GM19438 (cell line): ENCODE measurements at regions not wholly inside any gene's neighbourhood (a gene's known extent, or its start where the extent isn't known, plus 50 kb on each side); places are given as distances from the start of the nearest gene placed in this dataset.

ENCODE experiments used
- ATAC-seq: cut with Tn5 transposase; IDR thresholded peaks from one replicate; pipeline ENCODE4 v1.9.1; 2021; ENCODE audit warnings: low read depth; ENCODE audit not compliant: unreplicated experiment

DNA sequence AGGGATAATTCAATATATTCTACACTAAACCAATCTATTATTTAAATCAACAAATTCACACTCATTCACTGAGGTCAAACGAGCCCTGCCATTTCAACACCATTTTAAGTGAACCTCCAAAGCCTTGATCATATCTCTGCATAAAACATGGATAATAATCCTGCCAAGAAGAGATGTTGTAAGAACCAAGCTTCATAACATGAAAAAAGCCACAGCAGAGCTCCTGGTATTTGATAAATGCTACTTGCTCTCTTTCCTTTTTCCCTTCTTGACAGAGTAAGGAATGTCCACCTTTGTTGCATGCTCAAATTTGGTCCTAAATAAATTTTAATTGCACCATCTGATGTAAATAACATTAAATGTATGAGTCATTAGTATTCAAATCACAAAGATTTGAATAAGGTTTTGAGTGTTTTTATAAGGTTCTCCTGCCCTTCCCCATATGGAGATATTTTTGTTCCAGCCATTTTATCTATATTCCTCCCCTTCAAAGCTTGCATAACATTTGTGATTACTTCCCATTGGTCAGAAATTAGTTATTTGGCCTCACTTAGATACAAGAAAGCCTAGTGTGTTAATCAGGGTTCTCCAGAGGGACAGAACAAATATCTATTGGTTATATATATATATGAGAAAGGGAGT, 318.8 kb downstream of the RND3 start:
- no peak for ATAC-seq

DNA sequence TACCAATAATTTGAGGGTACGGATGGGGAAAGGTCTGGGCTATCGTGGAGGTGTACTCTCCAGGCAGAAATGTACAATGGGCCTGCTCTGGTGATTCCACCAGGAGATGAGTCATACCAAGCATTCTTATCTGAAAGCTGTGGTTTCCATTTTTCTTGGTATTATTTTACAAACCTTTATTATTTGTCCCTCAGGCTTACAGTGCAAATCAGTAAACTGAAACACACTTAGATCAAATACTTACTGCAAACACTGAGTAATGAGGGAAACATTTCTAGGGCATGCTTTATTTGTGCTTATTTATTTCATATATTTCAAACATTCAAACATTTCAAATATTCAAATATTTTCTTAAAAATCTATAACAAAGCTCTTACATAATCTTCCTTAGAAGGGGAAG, 319.8 kb downstream of the RND3 start:
- peak; percentile 93 for ATAC-seq

DNA sequence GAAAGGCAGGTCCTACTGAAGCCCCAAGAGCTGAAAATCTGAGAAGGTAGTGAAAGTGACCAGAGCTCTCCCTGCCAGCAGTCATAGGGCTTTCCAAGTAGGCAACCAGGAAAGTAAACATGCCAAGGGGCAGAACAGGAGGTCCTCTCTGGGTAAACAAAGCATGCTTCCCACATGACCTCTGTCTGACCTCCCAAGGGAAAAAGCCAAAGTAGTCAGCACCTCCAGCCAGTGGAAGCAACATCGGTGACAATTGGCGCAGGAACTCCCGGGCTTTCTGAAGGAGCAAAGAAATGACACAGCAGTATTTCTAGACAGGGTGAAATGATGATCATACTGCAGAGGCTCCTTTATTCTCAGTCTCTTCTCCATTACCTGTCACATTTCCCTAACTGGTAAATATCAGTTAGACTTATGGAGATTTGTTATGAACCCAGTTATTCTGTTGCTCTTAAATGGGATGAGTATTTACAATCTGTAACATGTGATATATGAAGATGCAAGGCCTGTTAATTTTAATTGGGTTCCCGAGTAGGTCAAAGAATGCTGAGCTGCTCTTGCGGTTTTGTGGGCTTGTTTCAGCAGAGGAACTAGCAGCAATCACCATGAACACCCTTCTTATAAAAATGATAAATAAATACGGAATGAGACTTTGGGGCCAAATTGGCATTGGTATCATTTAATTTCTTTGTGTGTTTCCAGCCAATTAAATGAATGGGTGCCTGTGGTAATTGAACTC, 321.0 kb downstream of the RND3 start:
- ATAC-seq: no peak

DNA sequence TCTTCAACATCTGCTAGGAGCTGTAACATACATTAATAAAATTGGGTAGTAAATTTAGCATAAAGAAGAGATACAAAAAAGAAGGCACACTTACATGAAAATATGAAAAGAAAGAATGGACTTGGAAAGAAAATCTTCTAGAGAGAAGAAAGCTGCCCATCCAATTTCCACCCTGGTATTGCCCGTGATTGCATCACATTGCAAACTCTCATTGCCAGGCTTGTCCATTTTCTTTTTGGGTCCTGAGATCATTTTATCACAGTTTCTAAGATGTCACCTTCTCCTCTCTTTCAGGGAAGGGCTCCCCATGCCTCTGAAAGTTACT, 321.5 kb downstream of the RND3 start:
- no peak for ATAC-seq

DNA sequence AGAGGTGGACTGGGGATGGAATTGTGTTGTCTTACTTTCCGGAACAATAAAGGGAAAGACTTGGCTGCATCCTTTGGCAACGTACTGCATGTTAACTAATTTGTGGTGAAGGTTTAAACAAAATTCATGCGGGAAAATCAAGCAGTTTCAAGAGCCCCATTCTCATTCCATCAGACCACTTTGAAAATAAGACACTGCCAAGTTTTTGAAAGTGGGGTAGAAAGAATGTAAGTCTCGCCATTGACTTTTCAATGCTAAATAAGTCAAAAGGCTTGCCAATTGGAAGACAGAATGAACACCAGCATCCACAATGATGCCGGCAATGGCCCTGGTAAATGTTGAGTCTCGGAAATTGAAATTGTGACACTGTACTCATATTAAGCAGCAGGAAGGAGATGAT, 322.0 kb downstream of the RND3 start:
- ATAC-seq: no peak

DNA sequence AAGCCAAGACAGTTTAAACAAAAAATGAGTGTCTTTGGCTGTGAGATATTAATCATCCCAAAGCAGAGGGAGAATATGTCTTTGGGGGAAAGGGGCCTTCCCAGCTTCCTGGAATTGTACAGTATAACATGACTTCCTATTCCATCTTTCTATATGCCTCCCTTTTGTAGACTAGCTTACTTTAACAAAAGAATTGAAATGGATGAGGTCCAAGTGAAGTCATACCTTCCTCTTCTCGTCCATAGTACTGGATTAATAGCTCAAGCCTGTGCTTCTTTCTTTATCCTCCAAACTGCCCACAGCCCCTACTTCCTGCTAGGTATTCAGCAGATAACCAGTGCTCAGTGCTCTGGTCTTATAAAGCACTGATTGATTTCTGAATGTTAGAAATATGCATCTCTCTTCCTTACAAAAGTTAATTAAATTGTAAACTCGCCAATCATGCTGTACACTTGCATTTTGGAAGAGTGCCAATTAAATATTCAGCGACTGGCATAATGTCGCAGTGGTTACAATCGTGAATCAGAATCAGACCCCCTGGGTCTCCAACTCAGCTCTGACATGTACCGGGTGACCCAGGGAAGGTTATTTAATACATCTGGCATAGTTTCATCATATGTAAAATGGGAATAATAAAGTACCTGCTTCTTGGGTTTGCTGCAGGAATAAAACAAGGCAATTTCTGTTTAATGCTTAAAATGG, 325.1 kb downstream of the RND3 start:
- ATAC-seq: no peak

DNA sequence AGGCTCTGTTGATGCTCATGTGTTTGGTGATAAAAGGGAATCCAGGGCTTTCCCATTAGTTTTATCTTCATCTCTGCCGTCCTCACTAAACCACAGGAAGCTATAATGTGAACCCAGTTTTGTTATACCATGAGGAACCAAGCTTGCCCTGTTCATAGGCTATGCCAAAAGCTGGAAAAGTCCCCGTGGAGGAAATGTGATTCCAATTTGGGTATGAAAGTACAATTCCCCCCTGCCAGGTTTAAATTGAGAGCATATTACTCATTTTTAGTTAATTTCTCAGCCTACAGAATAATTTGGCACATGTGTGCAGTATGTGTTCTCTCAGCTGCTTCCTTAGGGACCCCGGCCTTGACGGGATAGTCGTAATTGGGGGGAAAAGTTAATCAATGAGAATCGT, 327.4 kb downstream of the RND3 start:
- no peak for ATAC-seq

DNA sequence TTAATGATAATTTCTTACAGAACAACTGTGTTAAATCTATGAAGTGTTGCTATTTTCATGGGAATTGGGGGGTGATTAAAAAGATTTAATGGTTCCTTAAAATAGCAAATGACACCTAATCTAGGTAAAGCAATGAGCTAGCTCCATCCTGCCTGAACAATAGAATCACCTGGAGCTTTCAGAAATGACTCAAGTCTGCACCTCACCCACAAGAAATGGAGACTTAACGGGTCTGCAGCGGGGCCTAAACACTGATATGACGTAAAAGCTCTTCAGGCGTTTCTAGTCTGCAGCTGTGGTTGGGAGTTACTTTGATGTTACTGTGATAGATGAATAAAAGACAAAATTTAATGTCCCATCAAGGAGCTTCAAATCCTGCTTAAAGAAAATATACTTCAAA, 328.2 kb downstream of the RND3 start:
- ATAC-seq: no peak

DNA sequence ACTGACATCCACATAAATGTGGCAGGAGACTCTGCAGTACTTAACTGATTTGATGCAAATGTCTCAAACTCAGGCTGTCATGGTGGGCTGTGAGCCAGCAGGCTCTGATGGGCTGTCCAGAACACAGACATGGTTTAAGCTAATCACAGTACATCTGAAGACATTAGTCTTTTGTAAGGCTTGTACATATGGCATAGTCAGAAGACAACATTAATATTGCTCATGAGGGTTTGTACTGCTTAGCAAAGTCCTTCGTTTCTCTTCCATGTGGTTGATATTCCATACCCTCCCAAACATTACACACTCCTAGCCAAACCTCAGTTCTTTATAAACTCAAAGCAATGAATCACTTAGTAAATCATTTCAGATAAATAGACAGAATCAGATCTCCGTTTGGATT, 330.6 kb downstream of the RND3 start:
- no peak for ATAC-seq

DNA sequence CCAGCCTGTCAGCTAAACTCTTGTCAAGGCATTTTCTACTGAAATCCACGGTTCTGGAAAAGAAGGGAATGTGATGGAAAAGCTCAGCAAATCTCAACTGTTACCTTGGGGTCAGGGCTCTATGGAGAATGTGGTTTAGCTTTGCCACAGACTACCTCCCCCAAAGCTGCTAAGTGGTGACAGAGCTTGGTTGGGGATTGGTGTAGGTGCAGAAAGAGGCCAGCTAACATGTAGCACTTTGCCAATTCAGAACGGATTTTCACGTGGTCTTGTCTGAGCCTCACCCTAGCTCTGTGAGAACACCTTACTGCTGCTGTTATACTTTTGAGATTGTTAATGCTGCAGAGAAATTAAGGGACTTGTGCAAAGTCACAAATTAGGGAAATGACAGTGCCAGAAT, 331.1 kb downstream of the RND3 start:
- ATAC-seq: no peak

DNA sequence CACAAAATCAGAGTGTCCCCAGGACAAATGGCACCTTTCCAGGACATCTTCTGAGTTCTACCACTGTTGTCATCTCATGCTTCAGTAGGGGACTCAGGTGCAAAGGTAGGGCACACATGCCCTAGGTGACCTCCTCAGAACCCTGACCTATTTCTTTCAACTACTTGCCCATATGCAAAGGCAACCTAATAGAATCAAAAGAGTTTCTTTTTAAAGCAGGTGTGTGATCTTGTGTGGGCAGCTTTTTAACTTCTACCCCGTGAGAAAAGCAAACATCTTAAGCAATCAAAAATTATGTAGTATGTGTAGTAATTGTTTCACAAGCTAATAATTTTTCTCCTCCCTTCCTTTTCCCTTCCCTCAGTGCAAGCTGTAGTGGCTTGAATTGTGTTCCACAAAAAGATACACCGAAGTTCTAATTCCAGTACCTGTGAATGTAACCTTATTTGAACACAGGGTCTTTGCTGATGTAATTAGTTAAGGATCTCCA, 333.1 kb downstream of the RND3 start:
- ATAC-seq: no peak

DNA sequence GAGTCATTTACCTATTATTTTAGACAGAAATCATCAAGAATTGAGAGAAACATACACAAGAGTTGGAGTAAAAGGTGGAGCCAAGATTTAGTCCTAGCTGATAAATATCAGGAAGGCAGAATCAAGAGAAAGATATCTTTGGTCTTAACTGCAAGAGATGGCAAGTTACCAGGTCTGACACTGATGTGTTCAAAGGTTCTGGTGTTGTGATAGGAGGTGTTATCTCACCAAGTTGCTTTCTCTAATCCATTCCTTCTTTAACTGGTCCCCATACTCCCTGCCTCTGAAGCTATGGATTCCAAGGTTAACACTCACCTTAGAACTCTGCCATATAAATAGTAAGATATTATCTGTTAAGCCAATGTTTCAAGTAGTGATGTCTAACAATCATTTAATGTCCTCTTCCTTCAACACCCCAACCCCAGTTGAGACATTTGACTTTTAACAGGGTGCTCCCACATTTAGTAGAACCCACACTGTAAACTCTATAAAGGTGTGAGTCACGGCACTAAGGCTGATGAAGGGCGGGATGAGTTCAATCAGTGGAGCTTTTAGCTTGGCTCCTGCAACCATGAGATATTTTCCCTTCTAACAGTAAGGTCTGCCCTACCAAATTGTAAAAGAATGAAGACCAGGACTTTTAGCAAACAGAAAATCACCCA, 333.7 kb downstream of the RND3 start:
- ATAC-seq: no peak

DNA sequence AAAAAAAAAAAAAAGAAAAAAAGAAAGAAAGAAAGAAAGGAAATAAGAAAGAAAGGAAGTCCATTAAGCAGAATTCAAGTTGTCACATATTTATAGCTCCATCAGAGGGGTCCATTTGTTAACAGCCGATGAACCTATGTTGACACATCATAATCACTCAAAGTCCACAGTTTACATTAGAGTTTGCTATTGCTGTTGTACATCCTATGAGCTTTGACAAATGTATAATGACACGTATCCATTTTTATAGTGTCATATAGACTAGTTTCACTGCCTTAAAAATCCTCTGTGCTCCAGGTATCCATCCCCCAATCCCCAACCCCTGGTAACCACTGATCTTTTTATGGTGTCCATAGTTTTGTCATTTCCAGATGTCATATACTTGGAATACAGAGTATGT, 335.2 kb downstream of the RND3 start:
- no peak for ATAC-seq

DNA sequence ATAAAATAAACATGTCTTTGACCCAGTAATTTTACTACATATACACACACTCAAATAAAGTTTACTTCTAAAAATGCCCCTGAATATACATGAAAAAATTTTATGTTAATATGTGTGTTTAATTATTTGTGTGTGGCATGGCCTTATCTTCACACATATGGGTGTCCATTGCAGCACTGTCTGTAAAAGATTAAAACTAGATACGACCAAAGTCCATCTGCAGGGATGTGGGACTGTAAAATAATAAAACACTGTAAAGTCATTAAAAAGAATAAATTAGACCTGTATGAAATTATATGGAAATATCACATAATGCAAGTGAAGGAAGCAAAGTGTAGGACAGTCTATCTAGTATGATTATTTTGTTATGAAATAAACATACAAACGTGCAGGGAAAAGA, 337.3 kb downstream of the RND3 start:
- ATAC-seq: no peak

DNA sequence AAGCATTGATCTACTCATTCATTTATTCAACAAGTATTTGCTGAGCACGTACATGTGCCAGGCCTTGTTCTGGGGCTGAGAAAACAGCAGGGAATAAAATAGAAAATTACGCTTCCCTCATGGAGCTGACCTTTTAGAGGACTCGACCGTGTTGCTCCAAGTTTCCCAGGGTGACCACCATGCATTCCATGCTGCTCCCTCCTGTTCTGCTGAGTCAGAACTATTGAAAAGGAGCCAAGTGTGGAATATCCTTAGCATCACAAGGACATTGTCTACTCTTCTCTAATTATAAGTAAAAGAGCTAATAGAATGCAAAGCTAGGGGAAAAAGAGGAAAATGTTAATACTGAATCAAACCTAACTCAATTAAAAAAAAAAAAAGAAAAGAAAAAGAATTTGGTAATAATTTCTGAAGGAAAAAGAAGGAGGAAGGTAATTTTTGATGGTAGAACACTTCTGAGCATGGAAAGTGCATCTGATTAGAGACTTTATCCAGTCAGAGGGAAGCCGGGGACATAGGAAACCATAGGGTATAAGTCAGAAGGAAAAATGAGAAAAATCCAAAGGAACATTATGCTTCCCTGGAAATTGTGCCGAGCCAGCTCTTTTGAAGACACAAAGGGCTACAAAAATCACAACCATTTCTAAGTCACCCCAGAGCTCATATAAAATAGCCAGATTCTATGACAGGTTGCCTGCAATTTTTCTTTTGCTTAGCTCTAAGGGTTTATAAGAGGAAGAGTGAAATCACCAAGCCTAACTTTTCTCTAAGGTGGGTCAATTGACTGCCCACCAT, 339.4 kb downstream of the RND3 start:
- no peak for ATAC-seq

DNA sequence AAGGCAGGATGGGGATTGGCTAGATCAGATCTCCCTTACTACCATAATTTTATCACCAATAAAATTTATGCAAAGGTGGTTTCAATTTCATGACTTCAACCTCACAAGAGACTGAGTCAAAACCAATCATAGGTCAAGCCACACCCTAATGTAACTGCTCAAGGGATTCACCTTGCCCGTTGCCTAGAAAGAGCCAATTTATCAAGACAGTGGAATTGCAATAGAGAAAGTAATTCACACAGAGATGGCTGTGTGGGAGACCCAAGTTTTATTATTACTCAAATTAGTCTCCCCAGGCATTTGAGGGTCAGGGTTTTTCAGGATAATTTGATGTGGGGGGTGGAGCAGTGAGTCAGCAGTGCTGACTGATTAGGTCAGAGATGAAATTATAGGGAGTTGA, 340.6 kb downstream of the RND3 start:
- ATAC-seq: no peak

DNA sequence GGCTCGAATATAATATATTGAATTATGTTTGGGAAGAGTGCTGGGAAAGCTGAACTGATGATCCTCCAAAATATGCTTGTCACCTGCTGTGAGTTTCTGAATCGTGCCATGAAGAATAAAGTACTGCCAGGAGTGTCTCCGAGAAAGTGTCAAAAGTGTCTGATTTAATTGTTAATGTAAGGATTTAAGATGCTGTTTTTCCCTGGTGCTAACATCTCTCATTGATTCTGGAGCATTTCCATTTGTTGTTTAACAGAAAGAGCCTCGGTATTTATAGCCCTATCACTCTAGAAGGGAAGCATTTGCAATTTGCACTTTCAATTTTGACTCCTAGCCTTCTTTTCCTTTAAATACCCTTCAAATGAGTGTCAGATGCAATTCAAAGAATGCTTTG, 342.2 kb downstream of the RND3 start:
- ATAC-seq: no peak

DNA sequence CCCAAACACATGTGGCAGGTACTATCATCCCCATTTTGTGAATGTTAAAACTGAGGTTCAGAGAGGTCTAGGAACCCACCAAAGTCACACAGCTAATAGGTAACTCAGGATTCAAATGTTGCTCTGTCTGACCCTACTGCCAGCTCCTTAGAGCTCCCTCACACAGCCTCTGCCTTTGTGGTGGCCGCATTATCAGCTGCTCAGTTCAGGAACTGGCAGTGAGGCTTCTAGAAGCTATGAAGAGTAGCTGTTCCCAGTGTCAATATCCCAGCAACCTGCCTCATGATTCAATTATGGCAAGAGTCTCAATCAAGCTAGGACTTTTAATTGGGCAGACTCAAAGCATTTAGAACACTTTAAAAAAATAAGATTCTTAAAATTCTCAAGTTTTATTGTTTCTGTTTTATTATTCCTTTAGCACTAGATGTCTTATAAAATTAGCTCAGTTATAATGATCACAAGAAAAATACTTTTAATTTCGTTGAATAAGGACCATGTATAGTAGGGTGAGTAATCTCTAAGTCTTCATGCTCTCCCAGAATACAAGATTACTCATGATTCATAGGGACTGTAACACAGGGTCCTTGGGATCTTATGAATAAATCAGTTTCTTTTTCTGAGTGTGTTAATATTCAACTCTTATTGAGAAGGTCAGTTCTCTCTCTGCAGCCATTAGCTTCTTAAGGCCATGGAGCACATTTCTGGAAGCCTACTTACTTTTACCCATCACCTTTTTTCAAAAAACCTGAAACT, 342.7 kb downstream of the RND3 start:
- no peak for ATAC-seq

DNA sequence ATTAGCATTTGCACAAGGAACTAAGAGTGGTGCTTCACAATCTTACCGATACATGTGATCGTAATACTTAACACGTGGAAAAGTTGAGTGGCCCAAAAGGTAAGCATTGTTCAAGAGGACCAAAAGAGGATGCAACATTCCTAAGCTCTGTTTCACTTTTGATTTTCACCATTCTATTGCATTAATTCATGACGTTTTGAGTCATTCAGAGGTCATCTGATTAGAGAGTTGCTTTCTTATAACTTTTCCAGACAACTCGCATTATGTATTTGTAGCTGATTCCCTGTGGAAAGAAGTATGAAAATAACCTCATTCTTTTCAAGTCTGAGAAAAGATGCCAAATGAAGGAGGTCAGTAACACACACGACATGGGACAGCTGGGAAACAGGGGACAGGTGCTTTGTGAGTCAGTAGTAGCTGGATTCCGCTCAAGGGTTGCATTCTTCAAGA, 344.4 kb downstream of the RND3 start:
- no peak for ATAC-seq

DNA sequence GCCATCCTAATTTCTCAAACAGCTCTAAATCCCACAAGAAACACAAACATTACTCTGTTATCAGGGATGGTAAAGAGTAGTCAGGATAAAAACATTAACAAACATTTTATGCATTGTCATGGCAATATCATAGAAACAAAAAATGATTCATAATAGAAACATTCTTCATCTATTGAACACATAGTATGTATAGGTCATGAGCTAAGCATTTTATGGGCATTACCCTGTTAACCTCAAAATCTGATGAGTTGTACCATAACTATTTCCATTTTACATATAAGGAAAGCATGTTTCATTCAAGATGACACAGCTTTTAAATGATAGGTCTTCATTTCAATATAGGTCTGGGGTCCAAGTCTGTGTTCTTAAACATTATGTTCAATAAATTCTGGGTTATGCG, 344.9 kb downstream of the RND3 start:
- no peak for ATAC-seq
